ENCODE measurements at regions not wholly inside any gene's neighbourhood (a gene's known extent, or its start where the extent isn't known, plus 50 kb on each side); places are given as distances from the start of the nearest gene placed in this dataset.

GRCh38 chr9:16178294-16178693, 625.5 kb downstream of the CCDC171 start:
- TF ChIP-seq CTCF (IDR thresholded peaks at IDR 0.05; ENCODE audit: low read depth, low read length, missing input control) (no peak), NR2F2 (IDR thresholded peaks at IDR 0.05) (no peak), RXRA (IDR thresholded peaks at IDR 0.05) (no peak), TAF1 (conservative IDR thresholded peaks at IDR 0.05) (no peak), JUND (IDR thresholded peaks at IDR 0.05) (no peak), GABPA (IDR thresholded peaks at IDR 0.05 in 1 of 2, conservative IDR thresholded peaks at IDR 0.05 in 1 of 2) (no peak), ZBTB33 (IDR thresholded peaks at IDR 0.05) (no peak), RAD21 (IDR thresholded peaks at IDR 0.05) (no peak)

Measured in liver (tissue), 3 donors.